Erythroblast (primary cell): ENCODE measurements at regions not wholly inside any gene's neighbourhood (a gene's known extent, or its start where the extent isn't known, plus 50 kb on each side); places are given as distances from the start of the nearest gene placed in this dataset.

Experiments used
- DNase-seq, 2 experiments: peaks; one replicate each; lab custom pipeline; 2025; lab: John Stamatoyannopoulos, UW
- GATA1 ChIP-seq: IDR thresholded peaks from 2 replicates; pipeline ENCODE4 v1.6.1; 2011; ENCODE audit warnings: low read depth, mild to moderate bottlenecking, control low read depth, low read length, moderate library complexity
- POLR2A ChIP-seq: IDR thresholded peaks from 2 replicates; pipeline ENCODE4 v1.6.1; 2011; ENCODE audit warnings: mild to moderate bottlenecking, low read length

DNA sequence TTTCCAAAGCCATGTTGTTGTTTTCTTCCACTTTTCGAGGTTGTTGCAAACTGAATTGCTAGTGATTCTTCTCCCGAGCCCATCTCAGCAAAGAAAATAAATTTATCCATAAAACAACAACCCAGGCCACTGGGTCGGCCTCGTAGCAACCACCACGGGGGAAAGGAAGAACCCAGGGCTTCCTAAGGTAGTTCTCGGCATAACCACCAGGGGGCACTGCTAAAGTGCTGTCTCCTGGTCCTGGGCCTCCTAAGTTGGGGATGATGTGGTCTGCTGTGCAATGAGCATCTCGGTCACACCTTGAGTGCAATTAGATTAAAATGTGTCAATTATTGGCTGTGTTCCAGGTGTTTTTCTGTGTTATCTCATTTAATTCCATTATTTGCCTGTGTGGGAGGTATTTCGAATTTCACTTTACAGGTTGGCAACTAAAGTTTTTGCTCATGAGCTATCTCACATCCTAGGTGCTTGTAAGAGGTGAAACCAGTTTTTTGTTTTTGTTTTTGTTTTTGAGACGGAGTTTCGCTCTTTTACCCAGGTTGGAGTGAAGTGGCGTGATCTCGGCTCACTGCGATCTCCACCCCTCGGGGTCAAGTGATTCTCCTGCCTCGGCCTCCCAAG is 102.8 kb upstream of the DAP start:
- no peak for TF ChIP-seq GATA1
- TF ChIP-seq POLR2A, result no peak

DNA sequence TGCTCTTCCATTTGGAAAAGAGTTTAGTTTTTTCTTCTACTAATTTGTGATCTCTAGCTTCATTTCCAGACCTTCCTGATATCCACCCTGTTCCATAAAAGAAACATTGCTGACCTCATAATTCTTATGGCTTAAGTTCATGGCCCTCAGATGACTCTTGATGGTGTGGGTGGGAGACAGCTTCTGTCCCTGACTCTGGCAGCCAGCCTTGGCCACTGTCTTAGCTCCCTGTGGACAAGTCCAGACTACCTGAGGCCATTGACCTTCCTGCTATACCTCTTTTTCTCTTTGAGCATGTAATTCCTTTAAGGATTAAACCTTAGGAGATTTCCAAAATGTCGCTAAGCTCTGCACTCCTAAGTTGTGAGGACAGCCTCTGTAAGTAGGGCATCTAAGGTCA is 101.1 kb upstream of the DAP start:
- no peak for DNase-seq
- TF ChIP-seq GATA1 (no peak), POLR2A (no peak)

More for the DNA sequence above, 102.8 kb upstream of the DAP start:
- DNase-seq, result peak; percentile 52 to 77

DNA sequence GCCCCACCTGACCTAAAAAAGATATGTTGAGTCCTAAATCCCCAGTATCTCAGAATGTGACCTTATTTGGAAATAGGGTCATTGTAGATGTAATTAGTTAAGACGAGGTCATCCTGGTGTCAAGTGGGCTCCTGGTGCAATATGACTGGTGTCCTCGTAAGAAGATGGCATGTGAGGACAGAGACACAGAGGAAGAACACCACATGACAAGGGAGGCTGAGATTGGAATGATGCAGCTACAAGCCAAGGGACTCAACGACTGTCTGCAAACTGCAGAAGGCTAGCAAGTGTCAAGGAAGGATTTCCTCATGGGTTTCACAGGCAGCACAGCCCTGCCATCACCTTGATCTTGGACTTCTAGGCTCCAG is 100.4 kb upstream of the DAP start:
- no peak for DNase-seq
- TF ChIP-seq GATA1, result no peak
- TF ChIP-seq POLR2A, result no peak

DNA sequence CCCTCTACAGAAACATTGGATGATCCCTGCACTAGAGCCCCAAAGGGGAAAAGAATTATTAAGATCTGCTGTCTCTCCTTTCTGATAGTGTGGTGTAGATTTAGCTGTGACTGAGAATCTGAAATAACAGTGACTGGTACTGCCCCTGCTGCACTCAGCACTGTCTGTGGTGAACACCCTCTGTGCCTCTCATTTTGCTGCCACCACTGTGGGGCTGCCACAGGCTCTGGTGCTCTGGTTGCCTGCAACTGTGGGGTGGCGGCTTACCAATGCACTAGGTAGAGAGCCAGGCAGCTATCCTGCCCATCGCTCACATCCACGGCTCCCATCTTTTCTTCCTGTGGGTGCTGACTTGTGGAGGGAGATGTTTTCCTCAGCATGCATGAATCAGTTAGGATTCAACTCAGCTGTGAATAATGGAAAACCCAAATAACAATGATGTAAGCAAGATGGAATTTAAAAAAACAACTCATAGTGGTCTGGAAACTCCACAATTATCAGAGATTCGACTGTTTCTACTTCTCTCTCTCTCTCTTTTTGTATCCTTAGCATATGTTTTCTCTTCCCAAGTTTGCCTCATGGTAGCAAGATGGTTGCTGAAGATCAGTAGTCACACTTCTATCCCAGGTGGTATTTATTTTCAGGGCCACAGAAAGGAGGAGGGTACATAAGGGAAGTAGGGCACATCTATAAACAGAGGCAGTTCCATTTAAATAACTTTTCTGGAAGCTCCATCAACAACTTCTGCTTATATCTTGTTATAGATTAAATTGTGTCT is 99.8 kb upstream of the DAP start:
- no peak for DNase-seq
- TF ChIP-seq POLR2A, result no peak
- no peak for TF ChIP-seq GATA1

DNA sequence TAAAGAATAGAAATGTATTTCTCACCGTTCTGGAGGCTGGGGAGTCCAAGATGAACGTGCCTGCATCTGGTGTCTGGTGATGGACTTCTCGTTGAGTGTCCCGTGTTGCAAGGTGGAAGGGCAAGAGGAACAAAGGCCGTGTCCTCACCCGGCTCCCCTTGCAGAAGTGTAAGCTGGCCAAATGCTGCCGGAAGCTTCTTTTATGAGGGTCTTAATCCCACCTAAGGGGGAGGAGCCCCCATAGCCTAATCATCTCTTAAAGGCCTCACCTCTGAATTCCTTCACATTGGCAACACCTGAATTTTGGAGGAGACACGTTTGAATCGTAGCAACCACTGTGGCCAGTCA is 99.1 kb upstream of the DAP start:
- no peak for TF ChIP-seq POLR2A
- no peak for TF ChIP-seq GATA1
- DNase-seq, result no peak

DNA sequence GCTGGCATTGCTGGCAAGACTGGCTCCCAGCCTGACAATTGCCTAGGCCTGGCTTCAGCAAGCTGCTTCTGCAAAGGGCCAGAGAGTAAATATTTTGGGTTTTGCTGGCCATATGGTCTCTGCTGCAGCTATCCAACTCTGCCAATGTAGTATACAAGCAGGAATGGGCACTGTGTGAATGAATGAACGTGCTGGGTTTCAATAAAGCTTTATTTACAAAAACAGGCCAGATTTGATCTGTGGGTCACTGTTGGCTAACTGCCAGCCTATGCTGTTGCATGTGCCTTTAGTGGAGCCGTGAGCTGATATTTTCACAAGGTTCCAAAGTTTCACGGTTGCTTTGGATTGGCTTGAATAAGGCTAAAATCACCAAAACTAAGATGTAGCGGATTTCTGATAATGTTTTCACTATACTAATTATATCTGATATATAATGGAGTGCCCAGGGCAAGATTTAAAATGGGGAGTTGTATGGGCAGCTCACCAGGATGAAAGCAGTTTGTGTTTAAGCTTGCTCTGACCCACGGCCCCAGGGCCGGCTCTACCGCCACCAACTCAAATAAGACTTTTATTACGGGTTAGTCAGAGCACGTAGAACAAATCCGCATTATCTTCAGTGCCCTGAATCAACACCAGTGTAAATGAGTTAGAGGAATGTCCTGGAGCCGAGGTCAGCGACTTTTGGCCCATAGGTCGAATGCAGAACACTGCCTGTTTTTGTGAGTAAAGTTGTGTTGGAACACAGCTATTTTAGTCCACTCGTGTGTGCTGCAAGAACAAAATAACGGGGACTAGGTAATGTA is 98.6 kb upstream of the DAP start:
- DNase-seq, result no peak
- TF ChIP-seq GATA1 (no peak), POLR2A (no peak)

DNA sequence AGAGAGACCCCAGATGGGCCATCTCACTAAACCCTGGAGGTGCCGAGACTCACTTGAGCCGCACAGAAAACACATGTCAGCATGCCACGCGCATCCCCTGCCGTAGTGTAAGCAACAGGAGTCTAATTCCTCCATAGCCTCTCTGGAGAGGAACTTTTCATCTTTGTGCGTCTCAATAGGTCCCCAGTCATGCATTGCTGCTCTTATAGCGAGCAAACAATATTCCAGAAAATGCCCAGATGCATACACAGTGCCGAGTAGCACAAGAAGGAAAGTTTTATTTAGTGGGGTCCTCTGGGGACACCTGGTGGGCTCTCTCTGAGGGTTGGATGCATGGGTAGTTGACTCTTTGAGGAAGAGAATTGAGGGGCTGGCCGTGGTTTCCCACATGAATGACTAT is 97.9 kb upstream of the DAP start:
- DNase-seq, result no peak
- TF ChIP-seq POLR2A (no peak), GATA1 (no peak)

DNA sequence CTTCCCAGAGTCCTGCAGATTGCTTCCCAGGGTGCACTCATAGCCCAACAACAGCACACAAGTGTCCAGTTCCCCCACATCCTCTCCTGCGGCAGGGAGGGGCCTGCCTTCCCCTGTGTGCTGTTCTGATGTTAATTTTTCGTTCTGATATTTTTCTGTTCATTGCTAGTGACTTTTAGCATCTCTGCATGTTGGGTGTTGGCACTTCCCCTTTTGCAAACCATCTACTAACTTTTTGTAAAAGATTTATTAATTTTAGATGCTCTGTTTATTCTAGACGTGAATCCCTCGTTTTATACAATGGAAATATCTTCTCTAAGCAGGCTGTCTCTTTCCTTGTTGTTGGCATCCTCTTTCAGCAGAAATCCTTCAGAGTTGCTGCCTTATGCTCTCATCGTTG is 97.3 kb upstream of the DAP start:
- TF ChIP-seq POLR2A (no peak), GATA1 (no peak)
- no peak for DNase-seq

DNA sequence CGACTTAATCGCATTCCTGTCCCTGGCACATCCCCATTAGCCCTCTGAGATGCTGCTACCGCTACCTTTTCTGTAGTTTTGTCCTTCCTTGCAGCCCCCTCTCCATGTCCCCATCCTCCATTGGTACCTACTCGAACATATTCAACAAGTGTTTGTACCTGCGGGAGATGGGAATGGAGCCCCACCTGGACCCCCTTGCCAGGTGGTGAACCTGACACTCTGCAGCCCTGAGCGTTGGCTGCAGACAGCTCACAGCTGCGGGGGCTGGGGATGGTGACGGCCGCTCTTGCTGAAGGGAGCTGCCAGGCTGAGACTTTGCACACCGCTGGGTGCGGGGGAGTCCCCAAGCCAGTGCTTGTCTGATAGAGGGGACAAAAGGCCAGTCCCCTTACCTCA is 96.3 kb upstream of the DAP start:
- no peak for DNase-seq
- TF ChIP-seq GATA1, result no peak
- TF ChIP-seq POLR2A, result no peak

DNA sequence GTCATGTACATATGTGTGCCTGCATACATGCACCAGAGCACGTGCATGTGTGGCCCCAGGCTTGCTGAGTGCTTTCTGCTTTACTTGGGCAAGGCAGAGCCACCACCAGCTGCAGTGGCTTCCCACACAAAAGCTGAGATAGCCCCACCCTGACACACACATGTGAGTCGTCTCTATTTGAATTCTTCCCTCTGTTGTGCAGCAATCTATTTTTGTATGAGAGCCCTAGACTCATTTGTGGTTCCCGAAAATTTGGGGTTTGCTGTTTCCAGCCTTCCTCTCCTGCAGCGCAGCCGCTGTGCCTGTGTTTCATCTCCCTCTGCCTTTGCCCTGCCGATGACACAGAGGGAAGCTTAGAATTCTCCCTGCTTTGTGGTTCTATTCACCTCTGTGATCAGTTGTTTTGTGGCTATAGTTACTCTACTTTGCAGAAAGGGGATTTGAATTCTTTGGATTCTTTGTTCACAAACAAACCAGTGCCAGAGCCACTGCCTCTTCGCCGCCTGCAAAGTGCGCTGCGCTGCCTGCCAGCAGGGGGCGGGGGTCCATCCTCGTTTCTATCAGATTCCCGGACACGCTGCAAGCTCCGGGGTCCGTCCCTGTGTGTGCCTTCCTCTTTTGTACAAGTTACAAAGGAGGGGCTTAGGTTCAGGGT is 95.8 kb upstream of the DAP start:
- TF ChIP-seq POLR2A (no peak), GATA1 (no peak)
- DNase-seq, result peak; percentile 7 to 24

DNA sequence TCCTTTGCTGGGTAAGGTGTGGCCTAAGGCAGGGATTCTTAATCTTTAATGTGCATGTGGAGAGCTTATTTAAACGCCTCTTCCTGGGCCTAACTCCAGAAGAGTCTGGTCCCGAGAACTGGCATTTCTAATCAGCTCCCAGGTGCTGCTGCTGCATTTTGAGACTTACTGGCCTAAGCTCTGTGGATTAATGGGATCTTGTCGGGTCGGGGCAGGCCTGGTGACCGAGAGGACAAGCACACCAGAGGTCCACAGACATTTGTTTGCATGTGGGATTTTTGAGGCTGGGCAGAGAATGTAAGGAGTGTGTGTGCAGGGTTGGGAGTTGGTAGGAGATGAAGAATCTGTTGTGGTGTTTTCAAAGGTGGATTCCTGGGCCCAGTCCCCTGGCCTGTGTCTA is 95.0 kb upstream of the DAP start:
- TF ChIP-seq POLR2A (no peak), GATA1 (no peak)

DNA sequence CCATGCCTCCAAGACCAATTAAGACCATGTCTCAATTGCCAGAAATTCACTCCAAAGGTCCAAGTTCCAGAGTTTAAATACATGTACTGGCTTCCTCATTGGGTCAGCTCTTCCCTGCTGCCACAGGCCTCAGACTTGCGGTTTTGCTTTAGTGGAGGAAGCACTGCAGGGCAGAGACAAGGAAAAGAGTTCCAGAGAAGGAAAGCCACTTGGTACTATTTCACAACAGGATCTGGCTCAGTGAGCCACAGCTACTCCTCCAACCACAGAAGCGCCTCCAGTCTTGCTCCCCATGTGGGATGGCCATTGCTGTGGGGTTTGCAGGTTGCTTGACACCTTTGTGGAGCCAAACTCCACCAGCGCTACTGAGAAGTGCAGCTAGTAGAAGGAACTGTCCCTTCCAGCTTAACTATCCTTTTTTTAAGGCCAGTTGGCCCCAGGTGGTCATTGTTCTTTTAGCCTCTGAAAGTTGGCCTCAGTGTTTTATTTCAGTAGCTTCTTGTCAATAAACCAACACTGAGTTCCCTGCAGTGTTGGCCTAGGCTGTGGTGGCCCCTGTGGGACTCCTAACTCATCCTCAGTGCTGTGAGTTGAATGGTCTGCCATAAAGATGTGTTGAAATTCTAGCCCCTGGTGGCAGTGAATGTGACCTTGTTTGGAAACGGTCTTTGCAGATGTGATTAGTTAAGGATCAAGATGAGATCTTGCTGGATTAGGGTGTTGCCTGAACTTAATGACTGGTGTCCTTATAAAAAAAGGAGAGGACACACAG is 93.7 kb upstream of the DAP start:
- TF ChIP-seq POLR2A (no peak), GATA1 (no peak)
- DNase-seq, result no peak

More for the DNA sequence above, 95.0 kb upstream of the DAP start:
- no peak for DNase-seq

DNA sequence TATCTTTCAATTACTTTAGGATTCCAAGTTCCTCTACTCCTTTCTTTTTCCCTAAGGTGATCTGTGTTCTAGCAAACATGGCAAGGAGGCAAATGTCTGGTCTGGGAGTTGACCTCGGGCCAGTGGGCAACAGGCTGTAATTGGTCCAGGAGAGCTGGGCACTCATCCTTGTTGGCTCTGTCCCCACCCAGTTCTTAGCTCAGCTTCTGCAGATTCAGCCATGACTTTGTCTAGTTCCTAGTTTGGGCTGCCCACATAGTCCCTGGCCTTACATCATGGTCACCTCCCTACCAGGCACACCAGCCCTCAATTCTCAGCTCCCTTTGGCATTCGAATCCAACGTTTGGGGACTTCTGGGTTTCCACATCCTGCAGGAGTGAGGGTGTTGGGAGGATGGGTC is 92.1 kb upstream of the DAP start:
- no peak for DNase-seq
- TF ChIP-seq GATA1, result no peak
- TF ChIP-seq POLR2A, result no peak
